Panc1 (cell line): ENCODE measurements at regions not wholly inside any gene's neighbourhood (a gene's known extent, or its start where the extent isn't known, plus 50 kb on each side); places are given as distances from the start of the nearest gene placed in this dataset.

Experiments
- ATAC-seq: fragments of 200-7000 bp; cut with Tn5 transposase; 2 replicates; pipeline ENCODE4 v1.9.1; 2020; ENCODE audit warnings: mild to moderate bottlenecking, moderate library complexity
- BruUV-seq: library from RNA; stranded (reverse); fragments of 400-500 nt; replicated peaks from 2 replicates; lab custom pipeline; 2021; lab: Mats Ljungman, UMichigan
- CTCF ChIA-PET: fragments of 300-600 bp; sonication (Branson Sonifier 250); formaldehyde crosslinking; loops from one replicate; lab custom pipeline; 2022; ENCODE audit warnings: antibody characterized with exemption; lab: Charles Lee
- POLR2A ChIA-PET: fragments of 300-600 bp; sonication (Branson Sonifier 250); formaldehyde crosslinking; loops from one replicate; lab custom pipeline; 2022; ENCODE audit warnings: antibody characterized with exemption; lab: Charles Lee
- DNase-seq: peaks from one replicate; pipeline ENCODE4 v3.0.0-alpha.2; 2010; ENCODE audit warnings: low read depth, low spot score
- H3K27ac ChIP-seq: 2 replicates; pipeline ENCODE4 v1.5.1; 2011; ENCODE audit warnings: mild to moderate bottlenecking, low read length, inconsistent platforms
- H3K27me3 ChIP-seq: fragments of 200-500 bp; sonication (Bioruptor generic); 2 replicates; pipeline ENCODE4 v1.6.0; 2014; ENCODE audit warnings: low read length, inconsistent platforms; ENCODE audit not compliant: control insufficient read depth, insufficient read depth
- H3K36me3 ChIP-seq: fragments of 200-500 bp; sonication (Bioruptor generic); 2 replicates; pipeline ENCODE4 v1.5.1; 2014; ENCODE audit warnings: inconsistent platforms, mild to moderate bottlenecking, low read length, moderate library complexity; ENCODE audit not compliant: control insufficient read depth, insufficient read depth
- H3K4me1 ChIP-seq: 2 replicates; pipeline ENCODE4 v1.5.1; 2011; ENCODE audit warnings: inconsistent platforms, mild to moderate bottlenecking, low read length, moderate library complexity; ENCODE audit not compliant: control insufficient read depth, insufficient read depth
- H3K4me3 ChIP-seq, 2 experiments: 2 replicates each; pipeline ENCODE4 v1.5.1; 2011 to 2012; ENCODE audit warnings: low read depth in 2 of 2, low read length in 2 of 2, mild to moderate bottlenecking in 2 of 2, inconsistent platforms in 1 of 2, moderate library complexity in 1 of 2
- H3K9me3 ChIP-seq: fragments of 200-500 bp; sonication (Bioruptor generic); 2 replicates; pipeline ENCODE4 v1.5.1; 2014; ENCODE audit warnings: low read depth, mild to moderate bottlenecking, inconsistent platforms, low read length, moderate library complexity; ENCODE audit not compliant: control insufficient read depth, insufficient read depth
- CTCF ChIP-seq: fragments of 450-650 bp; IDR thresholded peaks from 2 replicates; pipeline ENCODE4 v1.5.1; 2017; ENCODE audit warnings: mild to moderate bottlenecking
- POLR2AphosphoS5 ChIP-seq: IDR thresholded peaks from 2 replicates; pipeline ENCODE4 v1.6.1; 2012; ENCODE audit warnings: mild to moderate bottlenecking, low read depth, low read length, moderate library complexity
- REST ChIP-seq, 2 experiments: IDR thresholded peaks; 2 replicates each; pipeline ENCODE4 v1.6.1; 2011 to 2012; ENCODE audit warnings: low read depth in 2 of 2, control low read depth in 1 of 2, low read length in 1 of 2, mild to moderate bottlenecking in 1 of 2, moderate library complexity in 1 of 2; ENCODE audit not compliant: insufficient read depth in 1 of 2
- SIN3A ChIP-seq: IDR thresholded peaks from 2 replicates; pipeline ENCODE4 v1.6.1; 2012; ENCODE audit warnings: low read depth, mild to moderate bottlenecking, low read length, moderate library complexity, borderline replicate concordance; ENCODE audit not compliant: insufficient read depth
- TCF7L2 ChIP-seq: IDR thresholded peaks from 2 replicates; pipeline ENCODE4 v1.6.1; 2011; ENCODE audit warnings: mild to moderate bottlenecking, low read depth, low read length, inconsistent platforms
- in situ Hi-C: cut with HindIII; loops from 2 replicates; pipeline ENCODE4 v1.10.0; 2016; ENCODE audit warnings: low sequenced_read_pairs, low pct_unique_long_range_greater_than_20kb
- intact Hi-C: fragments of 100-400 bp; cut with micrococcal nuclease; formaldehyde crosslinking; loops from one replicate; pipeline ENCODE4 v1.10.0; 2022; ENCODE audit not compliant: unreplicated experiment

GRCh38 chr2:236971131-236971821, 114.4 kb upstream of the COPS8 start:
- in situ Hi-C loops (no loop called here), intact Hi-C loops (no loop called here)
- TF ChIP-seq POLR2AphosphoS5 (no peak), SIN3A (no peak), REST (IDR thresholded peaks at IDR 0.05; ENCODE audit: insufficient read depth in 1 of 2, low read depth in 2 of 2, low read length in 1 of 2) (no peak), CTCF (no peak), TCF7L2 (no peak)
- Histone ChIP-seq H3K4me1 (no peaks in the 10 kb centered on the region), H3K4me3 (no peak overlapping the region), H3K9me3 (no peaks in the 10 kb centered on the region), H3K27me3 (peaks cover 11% of the 10 kb centered on the region), H3K36me3 (no peaks in the 10 kb centered on the region), H3K27ac (no peak overlapping the region)
- CTCF ChIA-PET = no interaction called here
- BruUV-seq = no TSS peak
- POLR2A ChIA-PET = no interaction called here
- no peak for ATAC-seq
- DNase-seq = no peak

GRCh38 chr2:236971919-236972381, 113.7 kb upstream of the COPS8 start:
- no peak for ATAC-seq
- Histone ChIP-seq H3K27me3 (peaks cover 12% of the 10 kb centered on the region), H3K9me3 (no peaks in the 10 kb centered on the region), H3K36me3 (no peaks in the 10 kb centered on the region), H3K4me1 (no peaks in the 10 kb centered on the region), H3K4me3 (no peak overlapping the region), H3K27ac (no peak overlapping the region)
- in situ Hi-C loops (no loop called here), intact Hi-C loops (no loop called here)
- TF ChIP-seq SIN3A = no peak
- no peak for TF ChIP-seq TCF7L2
- TF ChIP-seq REST (IDR thresholded peaks at IDR 0.05; ENCODE audit: insufficient read depth in 1 of 2, low read depth in 2 of 2, low read length in 1 of 2) = no peak
- no TSS peak for BruUV-seq
- ChIA-PET CTCF (no interaction called here), POLR2A (no interaction called here)
- no peak for DNase-seq
